Thyroid gland (tissue), 4 donors: ENCODE measurements at regions not wholly inside any gene's neighbourhood (a gene's known extent, or its start where the extent isn't known, plus 50 kb on each side); places are given as distances from the start of the nearest gene placed in this dataset.

Experiments used
- DNase-seq, 2 donors: peaks; one replicate each; pipeline ENCODE4 v3.0.0-alpha.2; 2019
- H3K27ac ChIP-seq, 3 donors: fragments of 200-600 bp; sonication (generic); 1 replicate in 2 of 3; 2 replicates in 1 of 3; pipeline ENCODE4 v1.5.1; 2016 to 2019; ENCODE audit warnings: mild to moderate bottlenecking in 1 of 3, moderate library complexity in 1 of 3
- H3K27me3 ChIP-seq: fragments of 200-600 bp; sonication (generic); one replicate; pipeline ENCODE4 v1.5.1; 2019
- H3K36me3 ChIP-seq, 2 donors: fragments of 200-600 bp; sonication (generic); one replicate each; pipeline ENCODE4 v1.5.1; 2016 to 2019
- H3K4me1 ChIP-seq, 2 donors: fragments of 200-600 bp; sonication (generic); one replicate each; pipeline ENCODE4 v1.5.1; 2017 to 2019
- H3K4me3 ChIP-seq, 3 donors: fragments of 200-600 bp; sonication (generic); replicated peaks in 1 of 3; 1 replicate in 2 of 3; 2 replicates in 1 of 3; pipeline ENCODE4 v1.5.1; 2016; ENCODE audit warnings: mild to moderate bottlenecking in 1 of 3
- H3K9me3 ChIP-seq: fragments of 200-600 bp; sonication (generic); one replicate; pipeline ENCODE4 v1.5.1; 2017
- POLR2A ChIP-seq, 2 donors: fragments of 450-650 bp; IDR thresholded peaks; one replicate each; pipeline ENCODE4 v1.6.1; 2017; ENCODE audit warnings: antibody characterized with exemption in 2 of 2, mild to moderate bottlenecking in 2 of 2, moderate library complexity in 1 of 2
- WGBS, 2 donors: methylation state at CpG; one replicate each; pipeline ENCODE4 v1.1.5; 2017; 5-methylcytosine and 5-hydroxymethylcytosine counted together
- intact Hi-C: fragments of 100-400 bp; cut with DNase I; formaldehyde crosslinking; loops from one replicate; pipeline ENCODE4 v1.15.1; 2023
- TF ChIP-seq, protein P1 (sequence below), 6 experiments: fragments of 200-600 bp in 3 of 6; fragments of 450-650 bp in 3 of 6; sonication (generic) in 3 of 6; IDR thresholded peaks; one replicate each; pipeline ENCODE4 v1.5.1; 2016 to 2019; ENCODE audit warnings: antibody characterized with exemption in 6 of 6, mild to moderate bottlenecking in 2 of 6, inconsistent platforms in 1 of 6, moderate library complexity in 1 of 6

DNA sequence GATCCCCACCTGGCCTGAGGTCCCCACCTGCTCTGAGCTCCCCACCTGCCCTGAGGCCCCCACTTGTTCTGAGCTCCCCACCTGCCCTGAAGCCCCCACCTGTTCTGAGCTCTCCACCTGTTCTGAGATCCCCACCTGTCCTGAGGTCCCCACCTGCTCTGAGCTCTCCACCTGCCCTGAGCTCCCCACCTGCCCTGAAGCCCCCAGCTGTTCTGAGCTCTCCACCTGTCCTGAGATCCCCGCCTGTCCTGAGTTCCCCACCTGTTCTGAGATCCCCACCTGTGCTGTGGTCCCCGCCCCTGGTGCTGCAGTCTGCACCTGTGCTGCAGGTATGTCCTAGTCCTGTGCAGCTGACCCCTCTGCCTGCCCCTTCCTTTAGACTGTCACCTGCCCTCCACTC, 561.6 kb downstream of the TCERG1L start:
- no peaks in the 10 kb centered on the region for H3K36me3 ChIP-seq
- no peaks in the 10 kb centered on the region for H3K9me3 ChIP-seq
- H3K4me1 ChIP-seq = no peaks in the 10 kb centered on the region
- DNase-seq = no peak
- H3K27me3 ChIP-seq = no peaks in the 10 kb centered on the region
- 0% methylated on average over 2 of the region's 2 CpGs for WGBS, 2 donors
- TF ChIP-seq, protein P1, sequence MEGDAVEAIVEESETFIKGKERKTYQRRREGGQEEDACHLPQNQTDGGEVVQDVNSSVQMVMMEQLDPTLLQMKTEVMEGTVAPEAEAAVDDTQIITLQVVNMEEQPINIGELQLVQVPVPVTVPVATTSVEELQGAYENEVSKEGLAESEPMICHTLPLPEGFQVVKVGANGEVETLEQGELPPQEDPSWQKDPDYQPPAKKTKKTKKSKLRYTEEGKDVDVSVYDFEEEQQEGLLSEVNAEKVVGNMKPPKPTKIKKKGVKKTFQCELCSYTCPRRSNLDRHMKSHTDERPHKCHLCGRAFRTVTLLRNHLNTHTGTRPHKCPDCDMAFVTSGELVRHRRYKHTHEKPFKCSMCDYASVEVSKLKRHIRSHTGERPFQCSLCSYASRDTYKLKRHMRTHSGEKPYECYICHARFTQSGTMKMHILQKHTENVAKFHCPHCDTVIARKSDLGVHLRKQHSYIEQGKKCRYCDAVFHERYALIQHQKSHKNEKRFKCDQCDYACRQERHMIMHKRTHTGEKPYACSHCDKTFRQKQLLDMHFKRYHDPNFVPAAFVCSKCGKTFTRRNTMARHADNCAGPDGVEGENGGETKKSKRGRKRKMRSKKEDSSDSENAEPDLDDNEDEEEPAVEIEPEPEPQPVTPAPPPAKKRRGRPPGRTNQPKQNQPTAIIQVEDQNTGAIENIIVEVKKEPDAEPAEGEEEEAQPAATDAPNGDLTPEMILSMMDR (IDR thresholded peaks at IDR 0.05) = no peak
- TF ChIP-seq POLR2A (IDR thresholded peaks at IDR 0.05) = no peak
- intact Hi-C loops = no loop called here
- no peak overlapping the region for H3K27ac ChIP-seq
- H3K4me3 ChIP-seq = no peak overlapping the region

DNA sequence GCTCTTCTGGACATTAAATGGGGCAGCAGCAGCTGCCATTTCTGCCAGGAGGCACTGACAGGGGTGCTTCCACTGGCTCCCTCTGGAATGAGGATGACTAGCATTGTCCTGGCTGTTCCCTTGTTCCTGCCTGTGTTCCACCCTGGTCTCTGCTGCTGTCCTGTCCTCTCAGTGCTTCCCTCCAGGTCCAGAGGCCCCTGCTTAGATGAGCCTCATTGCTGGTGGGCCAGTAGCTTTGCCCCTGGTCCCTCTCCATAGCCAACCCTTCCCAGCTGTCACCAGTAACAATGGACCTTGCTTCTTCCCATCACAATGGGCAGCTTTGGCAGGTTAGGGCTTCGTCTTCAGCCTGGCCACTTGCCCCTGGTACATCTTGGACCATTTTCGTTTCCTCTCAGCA, 561.1 kb downstream of the TCERG1L start:
- 36 to 53% methylated on average over 2 of the region's 2 CpGs for WGBS, 2 donors

DNA sequence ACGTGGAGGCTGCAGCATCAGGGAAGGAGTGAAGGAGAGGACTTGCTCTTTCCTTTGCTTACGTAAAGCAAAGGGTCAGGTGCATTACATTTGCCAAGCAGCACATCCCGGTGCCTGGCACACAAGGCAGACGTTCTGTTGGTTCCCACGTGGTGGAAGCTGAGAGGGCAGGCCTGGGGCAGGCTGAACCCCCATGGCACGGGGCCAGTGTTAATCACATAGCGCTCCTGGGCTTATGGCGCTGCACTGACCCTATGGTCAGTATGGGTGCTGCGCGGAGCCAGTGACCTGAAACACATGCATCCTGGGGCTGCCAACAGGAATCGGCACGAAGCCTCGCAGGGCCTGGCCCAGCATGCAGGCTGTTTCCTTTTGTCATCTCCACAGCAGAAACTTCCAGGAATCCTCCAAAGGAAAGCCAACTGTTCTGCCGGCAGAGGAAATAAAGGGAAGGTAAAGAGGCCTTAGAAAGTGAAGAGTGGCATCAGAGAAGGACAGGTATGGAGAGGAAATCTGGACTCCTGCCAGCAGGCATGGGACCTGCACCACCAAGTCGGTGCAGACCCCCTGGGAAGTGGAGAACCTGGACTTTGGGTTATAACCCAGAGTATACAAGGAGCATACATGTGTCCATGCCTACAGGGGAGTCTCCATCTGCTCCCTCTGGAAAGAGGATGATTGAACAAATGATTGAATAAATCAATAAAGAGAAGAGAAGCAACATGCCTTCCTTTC, 560.2 kb downstream of the TCERG1L start:
- H3K27me3 ChIP-seq = no peaks in the 10 kb centered on the region
- H3K36me3 ChIP-seq = no peaks in the 10 kb centered on the region
- H3K27ac ChIP-seq = no peak overlapping the region
- H3K4me1 ChIP-seq = no peaks in the 10 kb centered on the region
- H3K9me3 ChIP-seq = no peaks in the 10 kb centered on the region
- WGBS, 2 donors = 87 to 90% methylated on average over 14 to 15 of the region's 15 CpGs
- no peak for TF ChIP-seq POLR2A (IDR thresholded peaks at IDR 0.05)
- TF ChIP-seq, protein P1 (IDR thresholded peaks at IDR 0.05) = no peak
- intact Hi-C loops = no loop called here
- H3K4me3 ChIP-seq = no peak overlapping the region
- no peak for DNase-seq

More for the DNA sequence above, 561.1 kb downstream of the TCERG1L start:
- H3K27ac ChIP-seq = no peak overlapping the region
- intact Hi-C loops = no loop called here
- TF ChIP-seq, protein P1 (IDR thresholded peaks at IDR 0.05) = no peak
- TF ChIP-seq POLR2A (IDR thresholded peaks at IDR 0.05) = no peak
- no peak overlapping the region for H3K4me3 ChIP-seq
- H3K4me1 ChIP-seq = no peaks in the 10 kb centered on the region
- H3K36me3 ChIP-seq = no peaks in the 10 kb centered on the region
- no peaks in the 10 kb centered on the region for H3K27me3 ChIP-seq
- no peak for DNase-seq
- no peaks in the 10 kb centered on the region for H3K9me3 ChIP-seq

DNA sequence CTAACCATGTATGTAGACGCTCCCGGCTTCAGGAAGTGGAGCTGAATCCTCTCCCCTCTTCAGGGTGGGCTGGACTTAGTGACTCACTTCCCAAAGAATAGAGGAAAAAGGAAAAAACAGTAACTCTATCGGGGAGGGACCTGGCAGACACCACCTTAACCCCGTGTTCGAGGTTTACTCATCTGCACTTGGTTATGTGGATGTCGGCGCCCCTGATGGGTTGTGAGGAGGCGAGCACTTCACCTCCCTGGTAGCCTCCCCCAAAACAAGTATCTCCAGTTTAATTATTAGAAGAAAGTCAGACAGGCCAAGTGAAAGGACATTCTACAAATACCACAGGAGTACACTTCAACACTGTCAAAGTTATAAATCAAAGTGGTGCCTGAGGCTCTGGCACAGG, 559.7 kb downstream of the TCERG1L start:
- Histone ChIP-seq H3K36me3 (no peaks in the 10 kb centered on the region), H3K27ac (no peak overlapping the region), H3K27me3 (no peaks in the 10 kb centered on the region), H3K9me3 (no peaks in the 10 kb centered on the region), H3K4me3 (no peak overlapping the region), H3K4me1 (no peaks in the 10 kb centered on the region)
- intact Hi-C loops = no loop called here
- TF ChIP-seq, protein P1 (IDR thresholded peaks at IDR 0.05) = no peak
- TF ChIP-seq POLR2A (IDR thresholded peaks at IDR 0.05) = no peak
- WGBS, 2 donors = 65 to 74% methylated on average over 8 of the region's 8 CpGs
- DNase-seq = no peak

DNA sequence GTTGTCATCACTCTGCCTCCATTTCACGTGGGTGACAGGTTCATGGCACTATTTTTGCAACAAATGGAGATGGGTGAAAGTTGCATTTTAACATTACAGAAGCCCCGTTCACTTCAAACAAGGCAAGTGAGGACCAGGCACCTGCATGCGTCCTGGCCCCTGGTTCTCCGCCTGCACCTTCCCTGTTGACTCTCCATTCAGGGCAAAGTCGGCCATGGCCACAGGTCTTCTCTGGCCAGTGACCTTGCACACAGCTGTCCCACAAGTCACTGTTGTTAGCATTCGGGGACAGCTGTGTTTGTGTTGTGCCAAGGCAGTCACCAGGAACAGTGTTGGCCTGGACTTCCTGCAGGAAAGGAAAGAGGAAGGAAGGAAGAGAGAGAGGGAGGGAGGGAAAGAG, 554.9 kb downstream of the TCERG1L start:
- no peak for DNase-seq
- H3K9me3 ChIP-seq = no peaks in the 10 kb centered on the region
- no peaks in the 10 kb centered on the region for H3K4me1 ChIP-seq
- H3K4me3 ChIP-seq = no peak overlapping the region
- TF ChIP-seq, protein P1 (IDR thresholded peaks at IDR 0.05) = no peak
- no peak for TF ChIP-seq POLR2A (IDR thresholded peaks at IDR 0.05)
- intact Hi-C loops = no loop called here
- H3K27ac ChIP-seq = no peak overlapping the region
- H3K36me3 ChIP-seq = no peaks in the 10 kb centered on the region
- H3K27me3 ChIP-seq = no peaks in the 10 kb centered on the region
- WGBS, 2 donors = 74 to 84% methylated on average over 6 of the region's 6 CpGs
